Amniotic epithelial cell (primary cell): ENCODE measurements at regions not wholly inside any gene's neighbourhood (a gene's known extent, or its start where the extent isn't known, plus 50 kb on each side); places are given as distances from the start of the nearest gene placed in this dataset.

Experiments
- DNase-seq: peaks from one replicate; pipeline ENCODE4 v3.0.0-alpha.2; 2010; ENCODE audit warnings: low read depth

- DNase-seq = no peak
These were observed 89.5 kb upstream of the PGBD5 start for GRCh38 chr1:230515451-230516145.

GRCh38 chr1:230510496-230510895, 84.4 kb upstream of the PGBD5 start:
- no peak for DNase-seq

GRCh38 chr1:230509281-230509977, 83.3 kb upstream of the PGBD5 start:
- DNase-seq = peak; percentile 61

GRCh38 chr1:230507666-230508402, 81.7 kb upstream of the PGBD5 start:
- DNase-seq = no peak

- DNase-seq = no peak
These were observed 81.1 kb upstream of the PGBD5 start for GRCh38 chr1:230507236-230507635.

- no peak for DNase-seq
These were observed 80.3 kb upstream of the PGBD5 start for GRCh38 chr1:230506451-230506850.

GRCh38 chr1:230504310-230504709, 78.2 kb upstream of the PGBD5 start:
- DNase-seq = no peak

- no peak for DNase-seq
These were observed 77.6 kb upstream of the PGBD5 start for GRCh38 chr1:230503726-230504125.

GRCh38 chr1:230502996-230503395, 76.9 kb upstream of the PGBD5 start:
- no peak for DNase-seq

- no peak for DNase-seq
These were observed 76.2 kb upstream of the PGBD5 start for GRCh38 chr1:230502306-230502705.

- no peak for DNase-seq
These were observed 75.7 kb upstream of the PGBD5 start for GRCh38 chr1:230501849-230502248.

GRCh38 chr1:230501242-230501641, 75.1 kb upstream of the PGBD5 start:
- DNase-seq = no peak

GRCh38 chr1:230500063-230500462, 73.9 kb upstream of the PGBD5 start:
- no peak for DNase-seq

GRCh38 chr1:230499496-230499895, 73.4 kb upstream of the PGBD5 start:
- no peak for DNase-seq

- DNase-seq = no peak
These were observed 72.6 kb upstream of the PGBD5 start for GRCh38 chr1:230498704-230499103.

- DNase-seq = no peak
These were observed 70.3 kb upstream of the PGBD5 start for GRCh38 chr1:230496451-230496850.

GRCh38 chr1:230495891-230496385, 69.8 kb upstream of the PGBD5 start:
- no peak for DNase-seq

GRCh38 chr1:230495076-230495475, 68.9 kb upstream of the PGBD5 start:
- no peak for DNase-seq

GRCh38 chr1:230494514-230494913, 68.4 kb upstream of the PGBD5 start:
- no peak for DNase-seq

- DNase-seq = no peak
These were observed 67.9 kb upstream of the PGBD5 start for GRCh38 chr1:230494026-230494425.

GRCh38 chr1:230493264-230493663, 67.1 kb upstream of the PGBD5 start:
- DNase-seq = no peak

GRCh38 chr1:230490436-230490835, 64.3 kb upstream of the PGBD5 start:
- DNase-seq = no peak
